GM21367 (cell line): ENCODE measurements at regions not wholly inside any gene's neighbourhood (a gene's known extent, or its start where the extent isn't known, plus 50 kb on each side); places are given as distances from the start of the nearest gene placed in this dataset.

Experiments
- ATAC-seq: cut with Tn5 transposase; IDR thresholded peaks from one replicate; pipeline ENCODE4 v1.9.1; 2021; ENCODE audit not compliant: unreplicated experiment

DNA sequence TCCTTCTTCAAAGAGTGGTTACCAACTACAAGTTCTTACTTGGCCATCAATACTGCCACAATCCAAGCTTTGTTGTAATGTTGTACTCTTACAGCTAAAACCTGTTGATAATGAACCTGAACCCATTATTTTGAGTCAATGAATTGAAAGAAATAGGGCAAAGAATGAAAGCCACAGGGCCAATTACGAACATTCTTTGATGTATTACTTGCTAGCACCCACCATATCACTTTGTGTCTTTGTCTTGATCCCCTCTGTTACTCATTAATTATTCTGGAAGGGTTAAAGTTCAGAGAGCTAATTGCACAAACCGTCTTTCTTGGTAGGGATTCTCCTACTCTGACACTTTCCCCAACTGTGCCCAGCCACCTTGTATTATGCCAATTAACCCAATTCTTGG lies 53.2 kb upstream of the TFEC start:
- ATAC-seq, result no peak

GRCh38 chr7:116086547-116087045 lies 56.0 kb upstream of the TFEC start:
- ATAC-seq, result no peak

GRCh38 chr7:116087291-116087690 lies 56.7 kb upstream of the TFEC start:
- ATAC-seq, result no peak

GRCh38 chr7:116087984-116088383 lies 57.4 kb upstream of the TFEC start:
- no peak for ATAC-seq

- ATAC-seq, result no peak
These were observed 58.7 kb upstream of the TFEC start for GRCh38 chr7:116089293-116089692.

- ATAC-seq, result no peak
These were observed 63.1 kb upstream of the TFEC start for GRCh38 chr7:116093516-116094301.

- no peak for ATAC-seq
These were observed 64.8 kb upstream of the TFEC start for GRCh38 chr7:116095396-116095795.

DNA sequence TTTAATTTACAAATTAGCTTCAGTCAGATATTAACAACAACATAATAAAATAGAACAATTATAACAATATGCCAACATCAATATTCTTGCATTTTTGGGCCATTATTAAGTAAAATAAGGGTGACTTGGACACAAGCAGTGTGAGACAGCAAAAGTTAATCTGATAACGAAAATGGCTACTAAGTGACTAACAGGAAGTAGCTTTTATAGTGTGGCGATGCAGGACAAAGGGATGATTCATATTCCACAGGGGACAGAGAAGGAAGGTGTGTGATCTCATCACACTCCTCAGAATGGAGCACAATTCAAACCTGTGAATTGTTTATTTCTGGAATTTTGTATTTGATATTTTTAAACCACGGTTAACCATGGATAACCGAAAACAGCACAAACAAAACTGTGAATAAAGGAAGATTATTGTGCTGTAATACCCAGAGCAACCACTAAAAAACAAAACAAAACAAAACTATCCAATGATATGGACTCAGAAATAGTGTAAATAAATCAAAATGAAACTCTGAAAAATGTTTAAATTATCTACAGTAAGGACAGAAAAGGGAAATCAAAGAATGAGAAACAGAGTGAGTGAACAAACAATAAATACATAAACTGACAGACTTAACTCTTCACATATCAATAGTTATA lies 66.9 kb upstream of the TFEC start:
- ATAC-seq, result no peak

DNA sequence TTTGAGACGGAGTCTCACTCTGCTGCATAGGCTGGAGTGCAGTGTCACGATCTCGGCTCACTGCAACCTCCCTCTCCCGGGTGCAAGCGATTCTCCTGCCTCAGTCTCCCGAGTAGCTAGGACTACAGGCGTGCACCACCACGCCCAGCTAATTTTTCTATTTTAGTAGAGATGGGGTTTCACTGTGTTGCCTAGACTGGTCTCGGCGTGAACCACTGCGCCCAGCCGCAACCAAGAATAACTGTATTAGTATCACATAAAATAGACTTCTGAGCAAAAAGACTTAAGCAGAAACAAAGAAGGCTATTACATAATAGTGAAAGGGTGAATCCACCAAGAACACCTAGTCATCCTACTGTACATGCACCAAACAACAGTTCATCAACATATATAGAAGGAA lies 67.6 kb upstream of the TFEC start:
- no peak for ATAC-seq

DNA sequence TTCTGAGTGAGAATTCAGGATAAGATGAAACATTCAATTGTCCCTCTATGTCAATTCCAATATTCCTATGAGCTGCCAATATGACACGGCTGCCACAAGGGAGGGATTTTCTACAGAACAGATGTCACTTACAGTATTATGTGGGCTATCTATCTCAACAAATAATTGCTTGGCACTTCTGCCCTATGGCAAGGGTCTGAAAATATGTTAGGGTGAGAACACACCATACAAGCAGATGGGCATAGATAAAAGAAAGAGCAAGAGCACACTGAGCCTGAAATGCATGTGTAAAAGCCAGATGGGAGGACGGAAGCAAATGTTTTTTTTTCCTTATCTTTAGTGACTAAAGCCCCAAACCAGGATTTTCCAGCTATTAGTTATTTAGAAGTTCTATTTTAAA lies 70.1 kb upstream of the TFEC start:
- ATAC-seq, result no peak

DNA sequence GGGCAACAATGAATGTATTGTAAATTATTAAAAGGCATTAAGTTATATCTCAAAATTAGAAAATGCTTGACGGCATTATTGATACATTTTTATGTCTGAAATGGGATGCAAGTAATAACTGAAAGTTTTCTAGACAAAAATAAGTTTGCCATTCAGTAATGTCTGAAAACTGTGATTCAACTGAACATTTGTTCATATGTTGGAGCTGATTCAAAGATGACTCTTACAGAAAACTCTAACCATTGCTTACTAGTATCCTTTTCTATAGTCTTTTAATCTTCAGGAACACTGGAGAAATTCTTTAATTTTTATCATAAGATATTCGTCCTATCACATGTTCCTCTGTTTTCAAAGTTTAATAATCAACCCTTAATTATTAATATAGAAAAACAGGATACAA lies 71.1 kb upstream of the TFEC start:
- ATAC-seq, result no peak

DNA sequence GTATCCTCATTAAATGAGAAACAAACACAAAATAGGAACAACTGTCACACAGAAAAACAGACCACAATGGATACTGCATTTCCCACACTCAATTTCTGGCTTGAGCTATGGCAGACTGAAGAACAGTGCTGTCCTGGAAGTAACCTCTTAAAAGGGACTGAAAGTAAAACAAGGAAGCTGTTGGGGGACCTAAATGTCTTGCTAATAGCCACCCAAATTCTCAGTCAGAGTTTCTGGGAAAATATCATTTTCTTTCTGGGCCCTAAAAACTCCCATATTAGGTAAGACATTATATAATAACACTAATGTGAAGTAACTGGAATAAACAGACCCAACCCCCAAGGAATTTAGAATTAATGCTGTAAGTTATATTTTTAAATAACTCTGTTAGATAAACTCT lies 80.9 kb upstream of the TFEC start:
- ATAC-seq, result no peak

DNA sequence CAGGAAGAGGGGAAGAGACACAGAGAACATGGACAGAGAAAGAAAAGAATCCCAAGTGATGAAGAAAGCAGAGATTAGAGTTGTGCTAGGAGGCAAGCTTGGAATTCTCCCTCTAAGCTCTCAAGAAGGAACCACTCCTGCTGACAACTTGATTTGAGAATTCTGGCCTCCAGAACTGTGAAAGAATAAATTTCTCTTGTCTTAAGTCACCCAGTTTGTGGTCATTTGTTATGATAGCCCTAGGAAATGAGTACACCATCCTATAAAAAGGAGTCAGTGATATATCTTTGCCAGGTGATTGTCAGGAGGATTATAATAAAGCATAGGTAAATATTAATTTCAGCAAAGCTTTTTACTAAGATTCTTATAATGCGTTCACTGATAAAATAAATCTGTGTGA lies 82.7 kb upstream of the TFEC start:
- ATAC-seq, result no peak

DNA sequence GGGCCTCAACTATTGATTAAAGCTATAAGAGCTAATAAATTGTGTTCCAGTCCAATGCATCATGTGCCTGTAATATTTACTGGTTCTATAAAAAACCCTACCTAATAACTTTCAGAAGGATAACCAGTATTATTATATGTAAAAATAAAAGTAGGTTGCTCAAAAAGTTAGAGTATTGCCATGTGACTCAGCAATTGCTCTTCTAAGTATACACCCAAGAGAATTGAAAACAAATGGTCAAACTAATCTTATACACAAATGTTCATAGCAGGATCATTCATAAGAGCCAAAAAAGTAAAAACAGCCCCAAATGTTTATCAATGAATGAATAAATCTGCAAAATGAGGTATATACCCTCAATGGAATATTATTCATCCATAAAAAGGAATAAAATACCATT lies 89.5 kb upstream of the TES start:
- no peak for ATAC-seq

- peak; percentile 74 for ATAC-seq
These were observed 87.3 kb upstream of the TES start for GRCh38 chr7:116122972-116123595.

- ATAC-seq, result no peak
These were observed 82.2 kb upstream of the TES start for GRCh38 chr7:116128139-116128538.

GRCh38 chr7:116135306-116135705 lies 75.0 kb upstream of the TES start:
- no peak for ATAC-seq

- peak; percentile 97 for ATAC-seq
These were observed 72.0 kb upstream of the TES start for GRCh38 chr7:116138202-116138801.

- no peak for ATAC-seq
These were observed 71.3 kb upstream of the TES start for GRCh38 chr7:116139007-116139406.

GRCh38 chr7:116139807-116140206 lies 70.5 kb upstream of the TES start:
- ATAC-seq, result no peak

DNA sequence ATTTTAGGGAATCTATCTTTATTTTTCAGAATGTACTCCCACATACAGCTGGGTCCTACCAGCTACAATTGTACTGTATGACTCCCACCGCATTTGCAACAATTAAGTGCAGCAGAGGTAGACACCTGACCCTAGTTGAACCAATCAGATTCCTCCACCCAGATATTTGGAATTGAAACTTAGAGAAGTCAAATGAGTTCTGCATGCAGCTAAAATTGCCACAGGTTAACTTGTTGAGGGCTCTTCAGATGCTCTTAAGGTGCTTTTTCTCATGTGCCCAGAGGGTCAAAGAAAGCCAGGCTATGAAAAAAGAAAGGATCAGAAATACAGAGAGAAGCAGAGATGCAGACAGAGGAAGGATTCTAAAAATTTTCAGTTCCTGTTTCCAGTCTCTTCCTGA lies 68.0 kb upstream of the TES start:
- ATAC-seq, result no peak

DNA sequence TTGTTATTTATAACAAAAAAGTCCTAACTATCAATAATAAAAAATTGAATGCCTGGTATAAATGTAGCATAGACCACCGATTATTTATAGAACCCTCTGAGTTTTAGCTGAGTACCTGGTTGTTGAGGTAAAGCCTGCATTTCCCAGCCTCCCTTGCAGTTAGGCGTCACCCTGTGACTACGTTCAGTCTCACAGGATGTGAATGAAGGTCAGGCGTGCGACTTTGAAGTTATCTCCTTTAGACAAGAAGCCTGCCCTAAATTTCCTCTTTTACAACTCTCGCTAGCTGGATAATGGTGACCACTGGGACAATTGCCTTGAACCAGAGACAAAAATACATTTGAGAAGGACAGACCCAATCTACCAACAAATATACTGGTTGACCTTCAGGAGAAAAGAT lies 67.5 kb upstream of the TES start:
- ATAC-seq, result no peak
